H9 (cell line): ENCODE measurements at regions not wholly inside any gene's neighbourhood (a gene's known extent, or its start where the extent isn't known, plus 50 kb on each side); places are given as distances from the start of the nearest gene placed in this dataset.
A peak's percentile ranks its signal among the peaks of the same experiment; 100 is the strongest.

Source experiments
- DNase-seq: peaks from one replicate; pipeline ENCODE4 v3.0.0-alpha.2; 2017
- H2AFZ ChIP-seq: one replicate; pipeline ENCODE4 v1.6.1; 2013; ENCODE audit warnings: mild to moderate bottlenecking, low read length, control low read depth, moderate library complexity
- H2AK5ac ChIP-seq: 2 replicates; pipeline ENCODE4 v1.6.1; 2013; ENCODE audit warnings: low read length, control low read depth, mixed read lengths; ENCODE audit not compliant: insufficient read length
- H2BK120ac ChIP-seq: one replicate; pipeline ENCODE4 v1.6.1; 2013; ENCODE audit warnings: low read depth, mild to moderate bottlenecking, low read length, control low read depth, inconsistent platforms; ENCODE audit not compliant: poor library complexity, severe bottlenecking
- H2BK12ac ChIP-seq: 2 replicates; pipeline ENCODE4 v1.6.1; 2013; ENCODE audit warnings: low read length, control low read depth, mixed read lengths, low read depth; ENCODE audit not compliant: insufficient read length
- H2BK15ac ChIP-seq: 2 replicates; pipeline ENCODE4 v1.6.1; 2013; ENCODE audit warnings: low read depth, low read length, control low read depth
- H2BK20ac ChIP-seq: one replicate; pipeline ENCODE4 v1.6.1; 2013; ENCODE audit warnings: low read depth, mild to moderate bottlenecking, low read length, control low read depth, inconsistent platforms; ENCODE audit not compliant: poor library complexity, severe bottlenecking
- H2BK5ac ChIP-seq: 2 replicates; pipeline ENCODE4 v1.6.1; 2013; ENCODE audit warnings: low read length, control low read depth, mixed read lengths; ENCODE audit not compliant: insufficient read length
- H3K14ac ChIP-seq: 2 replicates; pipeline ENCODE4 v1.6.1; 2013; ENCODE audit warnings: low read length, control low read depth; ENCODE audit not compliant: insufficient read depth
- H3K18ac ChIP-seq: 2 replicates; pipeline ENCODE4 v1.6.1; 2013; ENCODE audit warnings: low read depth, mild to moderate bottlenecking, mixed read lengths, low read length, control low read depth; ENCODE audit not compliant: insufficient read length
- H3K23ac ChIP-seq: 2 replicates; pipeline ENCODE4 v1.6.1; 2013; ENCODE audit warnings: low read length, control low read depth, mixed read lengths, low read depth; ENCODE audit not compliant: insufficient read length
- H3K23me2 ChIP-seq: 2 replicates; pipeline ENCODE4 v1.6.1; 2013; ENCODE audit warnings: low read depth, mild to moderate bottlenecking, mixed read lengths, low read length, control low read depth; ENCODE audit not compliant: insufficient read length, poor library complexity, severe bottlenecking
- H3K27ac ChIP-seq: 2 replicates; pipeline ENCODE4 v1.5.1; 2013; ENCODE audit warnings: low read length, control low read depth, mixed read lengths, low read depth; ENCODE audit not compliant: insufficient read length
- H3K27me3 ChIP-seq: 2 replicates; pipeline ENCODE4 v1.6.1; 2013; ENCODE audit warnings: low read length, control low read depth, inconsistent platforms; ENCODE audit not compliant: insufficient read depth
- H3K4ac ChIP-seq: 2 replicates; pipeline ENCODE4 v1.6.1; 2013; ENCODE audit warnings: low read depth, mild to moderate bottlenecking, control low read depth, inconsistent platforms, low read length, moderate library complexity
- H3K4me1 ChIP-seq: 2 replicates; pipeline ENCODE4 v1.6.1; 2013; ENCODE audit warnings: low read length, control low read depth, inconsistent platforms; ENCODE audit not compliant: insufficient read depth
- H3K4me2 ChIP-seq: 2 replicates; pipeline ENCODE4 v1.6.1; 2013; ENCODE audit warnings: low read length, control low read depth, mixed read lengths; ENCODE audit not compliant: insufficient read length, insufficient read depth
- H3K56ac ChIP-seq: 2 replicates; pipeline ENCODE4 v1.6.1; 2013; ENCODE audit warnings: low read depth, mild to moderate bottlenecking, mixed read lengths, low read length, control low read depth; ENCODE audit not compliant: insufficient read length
- H3K79me1 ChIP-seq: 2 replicates; pipeline ENCODE4 v1.6.1; 2013; ENCODE audit warnings: low read depth, mild to moderate bottlenecking, moderate library complexity, low read length, control low read depth, inconsistent platforms; ENCODE audit not compliant: insufficient read depth, poor library complexity, severe bottlenecking
- H3K79me2 ChIP-seq: 2 replicates; pipeline ENCODE4 v1.6.1; 2013; ENCODE audit warnings: low read length, control low read depth, inconsistent platforms; ENCODE audit not compliant: insufficient read depth
- H3K9ac ChIP-seq: 2 replicates; pipeline ENCODE4 v1.6.1; 2013; ENCODE audit warnings: low read length, control low read depth, mixed read lengths; ENCODE audit not compliant: insufficient read length; ENCODE audit errors: extremely low read depth
- H3K9me3 ChIP-seq: one replicate; pipeline ENCODE4 v1.6.1; 2013; ENCODE audit warnings: low read depth, low read length, inconsistent platforms; ENCODE audit not compliant: control insufficient read depth
- H3T11ph ChIP-seq: one replicate; pipeline ENCODE4 v1.6.1; 2013; ENCODE audit warnings: mild to moderate bottlenecking, low read length, control low read depth, inconsistent platforms
- H4K20me1 ChIP-seq: one replicate; pipeline ENCODE4 v1.6.1; 2013; ENCODE audit not compliant: control insufficient read depth, insufficient read length, insufficient read depth
- H4K5ac ChIP-seq: 2 replicates; pipeline ENCODE4 v1.6.1; 2013; ENCODE audit warnings: low read depth, mild to moderate bottlenecking, mixed read lengths, low read length, control low read depth; ENCODE audit not compliant: insufficient read length
- H4K8ac ChIP-seq: replicated peaks from 2 replicates; pipeline ENCODE4 v1.6.1; 2013; ENCODE audit warnings: low read length, control low read depth, mixed read lengths, low read depth; ENCODE audit not compliant: insufficient read length
- H4K91ac ChIP-seq: 2 replicates; pipeline ENCODE4 v1.6.1; 2013; ENCODE audit warnings: low read depth, mild to moderate bottlenecking, moderate library complexity, mixed read lengths, low read length, control low read depth; ENCODE audit not compliant: insufficient read length
- H3K27ac Mint-ChIP-seq, 3 experiments: 2 replicates in 2 of 3; 3 replicates in 1 of 3; pipeline ENCODE4 v1.8.0; 2020 to 2021; ENCODE audit warnings: mixed read lengths in 3 of 3, mild to moderate bottlenecking in 1 of 3, moderate library complexity in 1 of 3
- H3K27me3 Mint-ChIP-seq: 2 replicates; pipeline ENCODE4 v1.8.0; 2021; ENCODE audit warnings: low read depth, mild to moderate bottlenecking, moderate library complexity, mixed read lengths
- H3K36me3 Mint-ChIP-seq, 3 experiments: 2 replicates in 2 of 3; 3 replicates in 1 of 3; pipeline ENCODE4 v1.8.0; 2020 to 2021; ENCODE audit warnings: low read depth in 3 of 3, mixed read lengths in 3 of 3; ENCODE audit not compliant: insufficient read depth in 1 of 3
- H3K4me1 Mint-ChIP-seq, 2 experiments: 2 replicates each; pipeline ENCODE4 v1.8.0; 2020; ENCODE audit warnings: mixed read lengths in 2 of 2
- H3K4me3 Mint-ChIP-seq, 2 experiments: 2 replicates in 1 of 2; 3 replicates in 1 of 2; pipeline ENCODE4 v1.8.0; 2020 to 2021; ENCODE audit warnings: mild to moderate bottlenecking in 2 of 2, mixed read lengths in 2 of 2, moderate library complexity in 1 of 2
- H3K9me3 Mint-ChIP-seq, 2 experiments: 2 replicates in 1 of 2; 3 replicates in 1 of 2; pipeline ENCODE4 v1.8.0; 2020; ENCODE audit warnings: mild to moderate bottlenecking in 2 of 2, mixed read lengths in 2 of 2, moderate library complexity in 1 of 2
- CTCF ChIP-seq: fragments of 200-600 bp; sonication (generic); conservative IDR thresholded peaks from 3 replicates; pipeline ENCODE4 v1.8.0; 2021; ENCODE audit warnings: antibody characterized with exemption, mild to moderate bottlenecking
- WGBS: extraction: QIAGEN DNeasy Blood & Tissue Kit; methylation state at CpG from one replicate; pipeline ENCODE4 v1.1.7; 2013; ENCODE audit warnings: missing lambda C conversion rate, low lambda C conversion rate, mixed read lengths; ENCODE audit not compliant: insufficient read length; ENCODE audit errors: extremely low coverage; 5-methylcytosine and 5-hydroxymethylcytosine counted together

GRCh38 chr6:141195251-141195832 lies 937.4 kb upstream of the GJE1 start:
- no peak overlapping the region for H3K56ac ChIP-seq
- no peak overlapping the region for H3K9ac ChIP-seq
- Mint-ChIP-seq H3K27ac (no peak overlapping the region), H3K4me1 (peaks cover 0 to 3% of the 10 kb centered on the region in 2 experiments; a peak in 2 of 4 replicates), H3K27me3 (no peaks in the 10 kb centered on the region), H3K36me3 (peaks cover 22 to 51% (median 30%) of the 10 kb centered on the region in 3 experiments), H3K9me3 (peaks cover 33 to 36% of the 10 kb centered on the region in 2 experiments), H3K4me3 (no peak overlapping the region)
- no peak overlapping the region for H3K23ac ChIP-seq
- no peak overlapping the region for H2BK12ac ChIP-seq
- H3K18ac ChIP-seq = no peak overlapping the region
- no peak overlapping the region for H2BK5ac ChIP-seq
- H4K91ac ChIP-seq = no peak overlapping the region
- H2BK120ac ChIP-seq = no peak overlapping the region
- H3K79me2 ChIP-seq = no peaks in the 10 kb centered on the region
- H4K5ac ChIP-seq = no peak overlapping the region
- no peak overlapping the region for H2BK15ac ChIP-seq
- H3K27ac ChIP-seq = no peak overlapping the region
- peak; percentile 43; the same call in 2 of the 3 replicates for TF ChIP-seq CTCF
- H3K4me2 ChIP-seq = no peak overlapping the region
- no peak overlapping the region for H2BK20ac ChIP-seq
- H2AK5ac ChIP-seq = no peak overlapping the region
- no peaks in the 10 kb centered on the region for H3K27me3 ChIP-seq
- no CpG with 5 or more reads among the region's 6 CpGs for WGBS
- no peaks in the 10 kb centered on the region for H3K23me2 ChIP-seq
- H4K8ac ChIP-seq = no peak overlapping the region
- DNase-seq = no peak
- H3K14ac ChIP-seq = no peak overlapping the region
- no peaks in the 10 kb centered on the region for H3K4me1 ChIP-seq
- H3T11ph ChIP-seq = no peak overlapping the region
- peaks cover 8% of the 10 kb centered on the region for H3K9me3 ChIP-seq
- H4K20me1 ChIP-seq = no peaks in the 10 kb centered on the region
- H2AFZ ChIP-seq = no peak overlapping the region
- H3K79me1 ChIP-seq = no peaks in the 10 kb centered on the region
- no peak overlapping the region for H3K4ac ChIP-seq
